ENCODE measurements at regions not wholly inside any gene's neighbourhood (a gene's known extent, or its start where the extent isn't known, plus 50 kb on each side); places are given as distances from the start of the nearest gene placed in this dataset.

GRCh38 chr1:87735750-87736149, 407.1 kb downstream of the LMO4 start:
- no peak for DNase-seq

- no peak for DNase-seq
Measured at GRCh38 chr1:87739141-87739540, 410.5 kb downstream of the LMO4 start.

GRCh38 chr1:87739704-87740103, 411.0 kb downstream of the LMO4 start:
- no peak for DNase-seq

- DNase-seq = no peak
Measured at GRCh38 chr1:87743256-87743655, 414.6 kb downstream of the LMO4 start.

GRCh38 chr1:87744056-87744455, 415.4 kb downstream of the LMO4 start:
- DNase-seq = no peak

GRCh38 chr1:87744763-87745162, 416.1 kb downstream of the LMO4 start:
- DNase-seq = no peak

- no peak for DNase-seq
Measured at GRCh38 chr1:87753366-87753765, 424.7 kb downstream of the LMO4 start.

GRCh38 chr1:87754139-87754538, 425.5 kb downstream of the LMO4 start:
- no peak for DNase-seq

- no peak for DNase-seq
Measured at GRCh38 chr1:87757676-87758075, 429.0 kb downstream of the LMO4 start.

GRCh38 chr1:87759421-87760087, 430.9 kb downstream of the LMO4 start:
- no peak for DNase-seq

- DNase-seq = no peak
Measured at GRCh38 chr1:87760155-87760554, 431.5 kb downstream of the LMO4 start.

- no peak for DNase-seq
Measured at GRCh38 chr1:87760654-87761053, 432.0 kb downstream of the LMO4 start.

- DNase-seq = no peak
Measured at GRCh38 chr1:87763483-87763882, 434.8 kb downstream of the LMO4 start.

- no peak for DNase-seq
Measured at GRCh38 chr1:87765057-87765680, 436.5 kb downstream of the LMO4 start.

- DNase-seq = peak; percentile 32
Measured at GRCh38 chr1:87765681-87766070, 437.0 kb downstream of the LMO4 start.

- no peak for DNase-seq
Measured at GRCh38 chr1:87766737-87767136, 438.1 kb downstream of the LMO4 start.

GRCh38 chr1:87778896-87779295, 450.2 kb downstream of the LMO4 start:
- DNase-seq = no peak

GRCh38 chr1:87781554-87781953, 452.9 kb downstream of the LMO4 start:
- DNase-seq = no peak

GRCh38 chr1:87783315-87783714, 454.6 kb downstream of the LMO4 start:
- DNase-seq = no peak

GRCh38 chr1:87785386-87785785, 456.7 kb downstream of the LMO4 start:
- no peak for DNase-seq

GRCh38 chr1:87786229-87786628, 457.5 kb downstream of the LMO4 start:
- no peak for DNase-seq

- no peak for DNase-seq
Measured at GRCh38 chr1:87786861-87787545, 458.3 kb downstream of the LMO4 start.

- no peak for DNase-seq
Measured at GRCh38 chr1:87787551-87787950, 458.9 kb downstream of the LMO4 start.

GRCh38 chr1:87790756-87791155, 462.1 kb downstream of the LMO4 start:
- DNase-seq = no peak

All from T1000 (cell line).